Ishikawa (cell line): ENCODE measurements at regions not wholly inside any gene's neighbourhood (a gene's known extent, or its start where the extent isn't known, plus 50 kb on each side); places are given as distances from the start of the nearest gene placed in this dataset.

Experiments used
- CEBPB ChIP-seq: IDR thresholded peaks from 2 replicates; pipeline ENCODE4 v1.6.1; 2012
- CREB1 ChIP-seq: IDR thresholded peaks from 2 replicates; pipeline ENCODE4 v1.6.1; 2012; ENCODE audit warnings: low read depth
- EGR1 ChIP-seq: IDR thresholded peaks from 2 replicates; pipeline ENCODE4 v1.6.1; 2012
- EP300 ChIP-seq: IDR thresholded peaks from 2 replicates; pipeline ENCODE4 v1.6.1; 2012; ENCODE audit warnings: borderline replicate concordance
- FOXM1 ChIP-seq: IDR thresholded peaks from 2 replicates; pipeline ENCODE4 v1.6.1; 2012; ENCODE audit warnings: low read depth, borderline replicate concordance
- NFIC ChIP-seq: IDR thresholded peaks from 2 replicates; pipeline ENCODE4 v1.6.1; 2012
- RAD21 ChIP-seq: IDR thresholded peaks from 2 replicates; pipeline ENCODE4 v1.6.1; 2012; ENCODE audit warnings: low read depth
- REST ChIP-seq: IDR thresholded peaks from 2 replicates; pipeline ENCODE4 v1.6.1; 2012; ENCODE audit warnings: low read depth, mild to moderate bottlenecking
- TAF1 ChIP-seq: IDR thresholded peaks from 2 replicates; pipeline ENCODE4 v1.6.1; 2012; ENCODE audit warnings: low read depth, mild to moderate bottlenecking
- TCF12 ChIP-seq: IDR thresholded peaks from 2 replicates; pipeline ENCODE4 v1.6.1; 2012; ENCODE audit warnings: low read depth
- TEAD4 ChIP-seq: IDR thresholded peaks from 2 replicates; pipeline ENCODE4 v1.6.1; 2012
- USF1 ChIP-seq: IDR thresholded peaks from 2 replicates; pipeline ENCODE4 v1.6.1; 2012
- YY1 ChIP-seq: IDR thresholded peaks from 2 replicates; pipeline ENCODE4 v1.6.1; 2012; ENCODE audit warnings: low read depth
- ZBTB7A ChIP-seq: IDR thresholded peaks from 2 replicates; pipeline ENCODE4 v1.6.1; 2012; ENCODE audit warnings: low read depth
- TF ChIP-seq, protein P1 (sequence below): IDR thresholded peaks from 2 replicates; pipeline ENCODE4 v1.6.1; 2012

GRCh38 chr2:58558881-58559280 lies 317.8 kb upstream of the FANCL start:
- TF ChIP-seq, protein P1, sequence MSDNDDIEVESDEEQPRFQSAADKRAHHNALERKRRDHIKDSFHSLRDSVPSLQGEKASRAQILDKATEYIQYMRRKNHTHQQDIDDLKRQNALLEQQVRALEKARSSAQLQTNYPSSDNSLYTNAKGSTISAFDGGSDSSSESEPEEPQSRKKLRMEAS: no peak
- no peak for TF ChIP-seq TAF1
- no peak for TF ChIP-seq EP300
- TF ChIP-seq FOXM1: no peak
- TF ChIP-seq YY1: no peak
- no peak for TF ChIP-seq USF1
- no peak for TF ChIP-seq RAD21
- TF ChIP-seq CEBPB: no peak
- TF ChIP-seq TCF12: no peak
- no peak for TF ChIP-seq NFIC
- TF ChIP-seq REST: no peak
- TF ChIP-seq TEAD4: no peak
- no peak for TF ChIP-seq ZBTB7A
- no peak for TF ChIP-seq CREB1
- no peak for TF ChIP-seq EGR1

DNA sequence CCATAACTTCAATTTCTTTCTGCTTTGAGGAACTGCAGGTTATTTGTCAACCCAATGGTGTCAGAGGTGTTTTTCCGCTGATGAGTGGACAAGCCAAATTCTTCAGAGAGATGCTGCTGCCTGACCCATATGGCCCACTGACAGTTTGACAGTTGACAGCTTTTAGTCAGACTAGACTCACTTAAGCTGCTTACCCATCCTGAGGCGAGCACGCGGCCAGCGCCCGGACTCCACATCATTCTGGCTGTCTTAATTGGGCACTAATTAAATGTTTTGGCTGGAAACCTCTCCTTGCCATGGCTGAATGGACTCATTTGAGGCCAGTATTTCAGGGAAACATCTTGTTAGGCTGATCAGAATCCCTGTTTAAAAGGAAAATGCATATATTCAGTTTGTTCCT lies 316.1 kb upstream of the FANCL start:
- no peak for TF ChIP-seq RAD21
- no peak for TF ChIP-seq EP300
- TF ChIP-seq TEAD4: no peak

GRCh38 chr2:58553937-58554336 lies 312.8 kb upstream of the FANCL start:
- peak; percentile 36 for TF ChIP-seq RAD21
- TF ChIP-seq, protein P1: no peak

- no peak for TF ChIP-seq FOXM1
- TF ChIP-seq REST: no peak
- no peak for TF ChIP-seq TCF12
- TF ChIP-seq NFIC: no peak
- no peak for TF ChIP-seq EGR1
- no peak for TF ChIP-seq RAD21
- no peak for TF ChIP-seq CEBPB
- no peak for TF ChIP-seq YY1
- no peak for TF ChIP-seq ZBTB7A
- no peak for TF ChIP-seq TEAD4
- TF ChIP-seq CREB1: no peak
- no peak for TF ChIP-seq USF1
- TF ChIP-seq, protein P1: no peak
- no peak for TF ChIP-seq TAF1
- TF ChIP-seq EP300: no peak
Observed at GRCh38 chr2:58553522-58553921, 312.4 kb upstream of the FANCL start.

GRCh38 chr2:58545300-58546280 lies 304.5 kb upstream of the FANCL start:
- no peak for TF ChIP-seq TEAD4
- TF ChIP-seq REST: peak; percentile 47; the same call in 1 of the 2 replicates
- TF ChIP-seq USF1: no peak
